GM10248 (cell line): ENCODE measurements at regions not wholly inside any gene's neighbourhood (a gene's known extent, or its start where the extent isn't known, plus 50 kb on each side); places are given as distances from the start of the nearest gene placed in this dataset.

ENCODE experiments used
- CTCF ChIA-PET: fragments of 300-600 bp; sonication (Branson Sonifier 250); formaldehyde crosslinking; extraction: SDS; loops from one replicate; lab custom pipeline; 2021; ENCODE audit warnings: antibody characterized with exemption; lab: Yijun Ruan, JAX
- POLR2A ChIA-PET: fragments of 350-650 bp; sonication (Branson Sonifier 250); formaldehyde crosslinking; extraction: SDS; loops from one replicate; lab custom pipeline; 2020; ENCODE audit warnings: antibody characterized with exemption; lab: Yijun Ruan, JAX
- DNase-seq: peaks from one replicate; pipeline ENCODE4 v3.0.0; 2012; ENCODE audit errors: extremely low spot score
- TF ChIP-seq, protein P1 (sequence below): IDR thresholded peaks from 2 replicates; pipeline ENCODE4 v1.5.1; 2012; ENCODE audit warnings: mild to moderate bottlenecking, low read depth; ENCODE audit errors: extremely low read depth, missing control alignments, control extremely low read depth

DNA sequence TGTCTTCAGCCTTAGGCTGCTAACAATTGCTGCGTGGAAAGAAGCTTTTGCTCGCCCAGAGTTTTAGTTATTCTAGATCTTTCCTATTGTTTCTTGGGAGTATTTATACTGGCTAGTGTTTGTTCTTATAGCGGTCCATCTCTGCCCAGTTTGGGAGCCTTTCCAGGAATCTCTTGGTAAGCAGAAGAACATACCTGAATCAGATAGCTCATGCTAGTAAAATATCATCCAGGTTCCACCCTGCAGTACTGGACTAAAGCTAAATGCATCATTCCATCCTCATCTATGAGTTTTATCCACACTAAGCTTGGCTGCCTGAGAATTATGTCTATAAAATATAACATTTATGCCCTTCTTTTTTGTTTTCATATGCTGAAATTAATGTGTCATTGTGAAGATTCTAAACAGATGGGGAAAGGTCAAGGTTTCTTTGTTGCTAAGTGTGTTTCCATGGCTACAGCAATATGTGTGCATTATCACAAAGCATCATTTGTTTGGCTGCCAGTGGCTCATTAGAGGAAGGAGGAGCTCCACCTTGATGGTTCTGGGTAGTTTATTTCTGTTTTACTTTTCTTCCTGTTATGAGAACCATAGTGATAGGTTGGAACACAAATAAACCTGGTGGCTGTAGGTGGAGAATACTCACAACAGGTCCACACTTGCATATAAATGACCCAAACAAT, 182.8 kb downstream of the PIK3C3 start:
- no peak for DNase-seq
- POLR2A ChIA-PET, result no interaction called here
- TF ChIP-seq, protein P1, sequence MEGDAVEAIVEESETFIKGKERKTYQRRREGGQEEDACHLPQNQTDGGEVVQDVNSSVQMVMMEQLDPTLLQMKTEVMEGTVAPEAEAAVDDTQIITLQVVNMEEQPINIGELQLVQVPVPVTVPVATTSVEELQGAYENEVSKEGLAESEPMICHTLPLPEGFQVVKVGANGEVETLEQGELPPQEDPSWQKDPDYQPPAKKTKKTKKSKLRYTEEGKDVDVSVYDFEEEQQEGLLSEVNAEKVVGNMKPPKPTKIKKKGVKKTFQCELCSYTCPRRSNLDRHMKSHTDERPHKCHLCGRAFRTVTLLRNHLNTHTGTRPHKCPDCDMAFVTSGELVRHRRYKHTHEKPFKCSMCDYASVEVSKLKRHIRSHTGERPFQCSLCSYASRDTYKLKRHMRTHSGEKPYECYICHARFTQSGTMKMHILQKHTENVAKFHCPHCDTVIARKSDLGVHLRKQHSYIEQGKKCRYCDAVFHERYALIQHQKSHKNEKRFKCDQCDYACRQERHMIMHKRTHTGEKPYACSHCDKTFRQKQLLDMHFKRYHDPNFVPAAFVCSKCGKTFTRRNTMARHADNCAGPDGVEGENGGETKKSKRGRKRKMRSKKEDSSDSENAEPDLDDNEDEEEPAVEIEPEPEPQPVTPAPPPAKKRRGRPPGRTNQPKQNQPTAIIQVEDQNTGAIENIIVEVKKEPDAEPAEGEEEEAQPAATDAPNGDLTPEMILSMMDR, result no peak
- CTCF ChIA-PET, result interaction anchor here (0.7 to 2.3 kb wide), 7 partner anchors 11 to 135 kb away, joined by 3 to 11 read pairs (median 3); no protein-coding TSS in a partner anchor

DNA sequence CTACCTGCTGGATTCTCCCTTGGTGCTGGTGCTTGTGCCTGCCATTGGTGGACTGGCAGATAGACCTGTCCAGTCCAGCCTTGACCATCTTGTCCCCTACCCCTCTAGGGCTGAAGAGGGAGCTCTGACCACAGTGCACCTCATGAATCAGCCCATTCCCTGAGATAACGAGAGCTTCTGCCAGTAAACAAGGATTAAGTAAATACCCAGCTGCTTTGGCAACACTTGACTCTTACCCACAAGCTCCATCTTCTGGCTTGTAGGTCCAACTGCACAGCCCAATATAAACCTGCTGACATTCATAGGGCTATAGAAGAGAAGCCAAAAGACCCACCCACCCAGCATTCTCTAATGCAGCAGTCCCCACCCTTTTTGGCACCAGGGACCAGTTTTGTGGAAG, 186.4 kb downstream of the PIK3C3 start:
- ChIA-PET CTCF (interaction anchor here (2.1 kb wide), 1 partner anchor 27 kb away, joined by 7 read pairs; no protein-coding TSS in a partner anchor), POLR2A (no interaction called here)
- no peak for DNase-seq
- TF ChIP-seq, protein P1, result no peak

DNA sequence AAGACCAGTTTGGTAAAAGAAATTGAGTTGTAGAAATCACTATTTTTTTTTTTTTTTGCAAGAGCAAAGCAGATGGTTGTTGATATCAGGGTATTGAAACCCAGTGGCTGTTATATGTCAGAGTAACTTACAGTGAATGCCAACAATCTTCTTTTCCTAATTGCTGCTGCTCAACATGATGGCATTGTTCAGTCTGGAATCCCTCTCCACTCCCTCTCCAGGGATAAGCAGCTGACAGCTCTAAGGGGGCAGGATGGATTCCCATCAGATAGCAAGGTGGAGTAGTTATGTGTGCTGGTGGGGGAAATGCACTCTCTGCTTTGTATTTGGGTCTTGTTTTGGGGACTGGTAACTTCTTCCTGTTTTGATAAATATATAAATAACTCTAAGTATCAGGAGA, 200.0 kb downstream of the PIK3C3 start:
- DNase-seq, result no peak
- TF ChIP-seq, protein P1, result no peak
- ChIA-PET POLR2A (no interaction called here), CTCF (interaction anchor here (1.2 kb wide), 1 partner anchor 41 kb away, joined by 3 read pairs; no protein-coding TSS in a partner anchor)

- no peak for DNase-seq
- POLR2A ChIA-PET, result no interaction called here
- CTCF ChIA-PET, result interaction anchor here (1.3 kb wide), 1 partner anchor 18 kb away, joined by 3 read pairs; no protein-coding TSS in a partner anchor
- TF ChIP-seq, protein P1, result no peak
These were observed 201.2 kb downstream of the PIK3C3 start for GRCh38 chr18:42156281-42156680.

DNA sequence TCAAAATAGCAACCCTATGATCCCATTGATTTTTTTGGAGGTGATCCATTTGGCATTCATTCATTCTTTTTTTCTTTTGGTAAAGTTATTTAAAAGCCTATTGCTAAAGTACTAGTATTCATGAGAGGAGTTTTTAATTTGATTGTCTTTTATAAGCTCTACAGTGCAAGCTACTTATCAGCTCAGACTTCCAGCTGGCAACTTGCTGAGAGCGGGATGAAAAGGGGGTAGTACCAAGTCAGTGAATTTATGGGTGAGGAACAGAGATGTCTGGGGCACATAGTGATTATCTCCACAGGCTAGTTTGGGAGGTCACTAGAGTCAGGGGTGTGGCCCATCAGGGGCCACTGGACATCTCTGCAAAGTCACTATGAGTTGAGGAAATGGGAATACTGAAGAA, 202.4 kb downstream of the PIK3C3 start:
- CTCF ChIA-PET, result interaction anchor here (1.4 kb wide), 1 partner anchor 43 kb away, joined by 4 read pairs; no protein-coding TSS in a partner anchor
- DNase-seq, result no peak
- POLR2A ChIA-PET, result no interaction called here
- TF ChIP-seq, protein P1, result no peak

GRCh38 chr18:42157878-42158277, 202.8 kb downstream of the PIK3C3 start:
- ChIA-PET CTCF (interaction anchor here (1.4 kb wide), 1 partner anchor 44 kb away, joined by 4 read pairs; no protein-coding TSS in a partner anchor), POLR2A (no interaction called here)
- TF ChIP-seq, protein P1, result no peak
- DNase-seq, result no peak
